ENCODE measurements at regions not wholly inside any gene's neighbourhood (a gene's known extent, or its start where the extent isn't known, plus 50 kb on each side); places are given as distances from the start of the nearest gene placed in this dataset.

- peak; percentile 80 to 93 for DNase-seq (ENCODE audit: low read depth in 1 of 2, low spot score in 1 of 2)
- Histone ChIP-seq H3K36me3 (no peaks in the 10 kb centered on the region), H3K4me3 (no peak overlapping the region), H3K9me3 (ENCODE audit: low read depth) (no peaks in the 10 kb centered on the region), H3K27ac (peak overlapping the region; percentile 59), H3K27me3 (no peaks in the 10 kb centered on the region), H3K4me1 (ENCODE audit: low read depth) (peaks cover 26% of the 10 kb centered on the region)
- TF ChIP-seq CTCF (IDR thresholded peaks at IDR 0.05; ENCODE audit: low read depth, low read length) = no peak
These were observed 632.1 kb downstream of the DIAPH3 start for GRCh38 chr13:59531571-59532091.

GRCh38 chr13:59532405-59532804, 631.3 kb downstream of the DIAPH3 start:
- H3K4me1 ChIP-seq (ENCODE audit: low read depth) = peaks cover 26% of the 10 kb centered on the region
- peak overlapping the region; percentile 59 for H3K27ac ChIP-seq
- H3K9me3 ChIP-seq (ENCODE audit: low read depth) = no peaks in the 10 kb centered on the region
- no peaks in the 10 kb centered on the region for H3K36me3 ChIP-seq
- no peaks in the 10 kb centered on the region for H3K27me3 ChIP-seq
- TF ChIP-seq CTCF (IDR thresholded peaks at IDR 0.05; ENCODE audit: low read depth, low read length) = no peak
- DNase-seq (ENCODE audit: low read depth in 1 of 2, low spot score in 1 of 2) = no peak
- no peak overlapping the region for H3K4me3 ChIP-seq

GRCh38 chr13:59533561-59534555, 629.9 kb downstream of the DIAPH3 start:
- Histone ChIP-seq H3K27ac (no peak overlapping the region), H3K9me3 (ENCODE audit: low read depth) (no peaks in the 10 kb centered on the region), H3K4me1 (ENCODE audit: low read depth) (peaks cover 26% of the 10 kb centered on the region), H3K27me3 (no peaks in the 10 kb centered on the region), H3K4me3 (no peak overlapping the region), H3K36me3 (no peaks in the 10 kb centered on the region)
- DNase-seq (ENCODE audit: low read depth in 1 of 2, low spot score in 1 of 2) = no peak
- TF ChIP-seq CTCF (IDR thresholded peaks at IDR 0.05; ENCODE audit: low read depth, low read length) = no peak

GRCh38 chr13:59534806-59535205, 628.9 kb downstream of the DIAPH3 start:
- DNase-seq (ENCODE audit: low read depth in 1 of 2, low spot score in 1 of 2) = no peak
- H3K36me3 ChIP-seq = no peaks in the 10 kb centered on the region
- H3K27ac ChIP-seq = no peak overlapping the region
- H3K27me3 ChIP-seq = no peaks in the 10 kb centered on the region
- no peak for TF ChIP-seq CTCF (IDR thresholded peaks at IDR 0.05; ENCODE audit: low read depth, low read length)
- H3K4me1 ChIP-seq (ENCODE audit: low read depth) = peaks cover 26% of the 10 kb centered on the region
- H3K4me3 ChIP-seq = no peak overlapping the region
- H3K9me3 ChIP-seq (ENCODE audit: low read depth) = no peaks in the 10 kb centered on the region

- TF ChIP-seq CTCF (IDR thresholded peaks at IDR 0.05; ENCODE audit: low read depth, low read length) = no peak
- H3K27me3 ChIP-seq = no peaks in the 10 kb centered on the region
- H3K36me3 ChIP-seq = no peaks in the 10 kb centered on the region
- H3K27ac ChIP-seq = no peak overlapping the region
- no peak for DNase-seq (ENCODE audit: low read depth in 1 of 2, low spot score in 1 of 2)
- no peak overlapping the region for H3K4me3 ChIP-seq
- H3K9me3 ChIP-seq (ENCODE audit: low read depth) = no peaks in the 10 kb centered on the region
- H3K4me1 ChIP-seq (ENCODE audit: low read depth) = peaks cover 12% of the 10 kb centered on the region
These were observed 626.2 kb downstream of the DIAPH3 start for GRCh38 chr13:59537500-59537899.
